ENCODE measurements at regions not wholly inside any gene's neighbourhood (a gene's known extent, or its start where the extent isn't known, plus 50 kb on each side); places are given as distances from the start of the nearest gene placed in this dataset.

DNA sequence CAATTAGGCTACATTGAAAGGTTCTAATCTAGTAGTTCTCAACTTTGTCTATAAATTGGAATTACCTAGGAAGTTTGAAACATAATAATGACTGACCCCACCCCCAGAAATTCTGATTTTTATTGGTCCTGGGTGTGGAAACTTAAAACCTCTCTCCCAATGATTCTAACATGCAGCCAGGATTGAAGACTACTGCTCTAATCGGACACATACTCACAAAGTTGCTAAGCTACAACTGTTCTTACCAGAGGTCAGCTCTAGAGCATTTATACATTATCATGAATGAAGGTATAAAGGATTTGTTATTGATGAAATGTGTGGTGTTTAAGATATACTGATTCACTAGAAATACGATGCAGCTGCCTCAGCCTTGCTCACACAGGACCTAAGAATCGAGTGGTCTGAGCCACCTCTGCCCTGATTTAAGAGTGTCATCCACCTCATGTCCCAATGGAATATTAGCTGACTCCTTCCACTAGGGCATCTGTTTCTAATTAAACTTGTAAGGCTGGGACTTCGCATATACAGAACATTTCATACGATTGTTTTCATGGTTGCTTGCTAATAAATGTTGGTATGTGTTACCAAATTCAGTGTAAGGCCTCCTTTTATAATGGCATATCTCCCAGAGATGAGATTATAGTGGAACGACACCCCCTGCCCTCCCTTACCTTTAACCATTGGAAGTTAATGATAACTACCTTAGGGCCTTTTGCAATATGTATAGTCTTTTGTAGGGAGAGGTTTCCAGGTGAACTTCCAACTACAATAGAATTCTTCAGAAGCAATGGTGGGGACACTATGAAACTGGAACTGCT lies 410.8 kb upstream of the PDE3A start:
- TF ChIP-seq POLR2A (IDR thresholded peaks at IDR 0.05) = no peak
- TF ChIP-seq, protein P1, sequence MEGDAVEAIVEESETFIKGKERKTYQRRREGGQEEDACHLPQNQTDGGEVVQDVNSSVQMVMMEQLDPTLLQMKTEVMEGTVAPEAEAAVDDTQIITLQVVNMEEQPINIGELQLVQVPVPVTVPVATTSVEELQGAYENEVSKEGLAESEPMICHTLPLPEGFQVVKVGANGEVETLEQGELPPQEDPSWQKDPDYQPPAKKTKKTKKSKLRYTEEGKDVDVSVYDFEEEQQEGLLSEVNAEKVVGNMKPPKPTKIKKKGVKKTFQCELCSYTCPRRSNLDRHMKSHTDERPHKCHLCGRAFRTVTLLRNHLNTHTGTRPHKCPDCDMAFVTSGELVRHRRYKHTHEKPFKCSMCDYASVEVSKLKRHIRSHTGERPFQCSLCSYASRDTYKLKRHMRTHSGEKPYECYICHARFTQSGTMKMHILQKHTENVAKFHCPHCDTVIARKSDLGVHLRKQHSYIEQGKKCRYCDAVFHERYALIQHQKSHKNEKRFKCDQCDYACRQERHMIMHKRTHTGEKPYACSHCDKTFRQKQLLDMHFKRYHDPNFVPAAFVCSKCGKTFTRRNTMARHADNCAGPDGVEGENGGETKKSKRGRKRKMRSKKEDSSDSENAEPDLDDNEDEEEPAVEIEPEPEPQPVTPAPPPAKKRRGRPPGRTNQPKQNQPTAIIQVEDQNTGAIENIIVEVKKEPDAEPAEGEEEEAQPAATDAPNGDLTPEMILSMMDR (IDR thresholded peaks at IDR 0.05) = no peak

Data from suprapubic skin (tissue), 3 donors.